Esophagus (tissue), 2 donors: ENCODE measurements at regions not wholly inside any gene's neighbourhood (a gene's known extent, or its start where the extent isn't known, plus 50 kb on each side); places are given as distances from the start of the nearest gene placed in this dataset.

Experiments
- H3K27ac ChIP-seq, 2 donors: one replicate each; pipeline ENCODE4 v1.5.1; 2013; ENCODE audit warnings: low read depth in 2 of 2, mild to moderate bottlenecking in 2 of 2, inconsistent platforms in 1 of 2, low read length in 1 of 2, moderate library complexity in 1 of 2
- H3K27me3 ChIP-seq, 2 donors: one replicate each; pipeline ENCODE4 v1.6.1; 2013; ENCODE audit warnings: low read length in 2 of 2, control low read depth in 1 of 2, mild to moderate bottlenecking in 1 of 2; ENCODE audit not compliant: insufficient read depth in 2 of 2, control insufficient read depth in 1 of 2
- H3K36me3 ChIP-seq, 2 donors: one replicate each; pipeline ENCODE4 v1.6.1; 2013; ENCODE audit warnings: low read length in 1 of 2; ENCODE audit not compliant: control insufficient read depth in 2 of 2, insufficient read depth in 2 of 2
- H3K4me1 ChIP-seq, 2 donors: one replicate each; pipeline ENCODE4 v1.6.1; 2013; ENCODE audit warnings: low read length in 1 of 2; ENCODE audit not compliant: control insufficient read depth in 2 of 2, insufficient read depth in 2 of 2
- H3K4me3 ChIP-seq, 2 donors: one replicate each; pipeline ENCODE4 v1.5.1; 2013; ENCODE audit warnings: low read length in 2 of 2, mild to moderate bottlenecking in 2 of 2, low read depth in 1 of 2, moderate library complexity in 1 of 2
- H3K9me3 ChIP-seq, 2 donors: one replicate each; pipeline ENCODE4 v1.6.1; 2013; ENCODE audit warnings: mild to moderate bottlenecking in 2 of 2, low read depth in 1 of 2, low read length in 1 of 2, moderate library complexity in 1 of 2; ENCODE audit not compliant: control insufficient read depth in 2 of 2, insufficient read depth in 1 of 2
- WGBS, 2 donors: extraction: QIAGEN DNeasy Blood & Tissue Kit; methylation state at CpG; one replicate each; pipeline ENCODE4 v1.1.7; 2013; 5-methylcytosine and 5-hydroxymethylcytosine counted together
- donor health status: healthy with polysubstance abuse.
- donor health status: Bipolar disorder and iron deficiency.

GRCh38 chr18:55748227-55748738 is 160.3 kb upstream of the TCF4 start:
- WGBS, 2 donors: 80 to 90% methylated on average over 4 of the region's 4 CpGs
- Histone ChIP-seq H3K4me3 (no peak overlapping the region), H3K9me3 (no peaks in the 10 kb centered on the region), H3K27me3 (peaks cover 0 to 3% of the 10 kb centered on the region in 2 donors), H3K36me3 (no peaks in the 10 kb centered on the region), H3K4me1 (no peaks in the 10 kb centered on the region), H3K27ac (no peak overlapping the region)

- Histone ChIP-seq H3K27me3 (no peaks in the 10 kb centered on the region), H3K9me3 (no peaks in the 10 kb centered on the region), H3K4me3 (no peak overlapping the region), H3K36me3 (no peaks in the 10 kb centered on the region), H3K4me1 (no peaks in the 10 kb centered on the region), H3K27ac (no peak overlapping the region)
- WGBS, 2 donors: 87 to 95% methylated on average over 2 of the region's 2 CpGs
These were observed 156.2 kb upstream of the TCF4 start for GRCh38 chr18:55744206-55744605.

GRCh38 chr18:55743736-55744135 is 155.7 kb upstream of the TCF4 start:
- 82% methylated on average over 3 of the region's 3 CpGs for WGBS, 2 donors
- Histone ChIP-seq H3K4me3 (no peak overlapping the region), H3K4me1 (no peaks in the 10 kb centered on the region), H3K36me3 (no peaks in the 10 kb centered on the region), H3K27ac (no peak overlapping the region), H3K27me3 (no peaks in the 10 kb centered on the region), H3K9me3 (no peaks in the 10 kb centered on the region)

GRCh38 chr18:55743133-55743532 is 155.1 kb upstream of the TCF4 start:
- no peaks in the 10 kb centered on the region for H3K27me3 ChIP-seq
- no peak overlapping the region for H3K4me3 ChIP-seq
- no peaks in the 10 kb centered on the region for H3K4me1 ChIP-seq
- no peaks in the 10 kb centered on the region for H3K36me3 ChIP-seq
- 88 to 90% methylated on average over 2 of the region's 2 CpGs for WGBS, 2 donors
- no peaks in the 10 kb centered on the region for H3K9me3 ChIP-seq
- no peak overlapping the region for H3K27ac ChIP-seq

DNA sequence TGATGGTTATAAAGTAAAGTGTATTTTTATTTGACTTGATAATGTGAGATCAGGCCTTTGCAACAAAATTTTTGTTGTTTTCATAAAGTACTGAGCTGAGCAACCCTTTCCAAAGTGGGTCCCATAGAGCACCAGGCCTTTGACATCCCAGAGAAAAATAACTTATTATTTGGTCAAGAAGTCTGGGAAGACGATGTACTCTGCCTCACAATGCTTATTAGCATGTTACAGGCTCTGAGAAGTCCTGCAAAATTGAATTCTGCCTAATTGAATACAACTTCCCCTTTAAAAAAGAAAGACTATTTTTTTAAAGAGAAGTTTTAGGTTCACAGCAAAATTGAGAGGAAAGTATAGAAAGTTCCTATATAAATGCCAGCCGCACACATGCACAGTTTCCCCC is 151.5 kb upstream of the TCF4 start:
- no peaks in the 10 kb centered on the region for H3K27me3 ChIP-seq
- H3K9me3 ChIP-seq: no peaks in the 10 kb centered on the region
- WGBS, 2 donors: 60 to 88% methylated on average over 2 of the region's 2 CpGs
- H3K36me3 ChIP-seq: no peaks in the 10 kb centered on the region
- H3K4me3 ChIP-seq: no peak overlapping the region
- H3K4me1 ChIP-seq: no peaks in the 10 kb centered on the region
- no peak overlapping the region for H3K27ac ChIP-seq

DNA sequence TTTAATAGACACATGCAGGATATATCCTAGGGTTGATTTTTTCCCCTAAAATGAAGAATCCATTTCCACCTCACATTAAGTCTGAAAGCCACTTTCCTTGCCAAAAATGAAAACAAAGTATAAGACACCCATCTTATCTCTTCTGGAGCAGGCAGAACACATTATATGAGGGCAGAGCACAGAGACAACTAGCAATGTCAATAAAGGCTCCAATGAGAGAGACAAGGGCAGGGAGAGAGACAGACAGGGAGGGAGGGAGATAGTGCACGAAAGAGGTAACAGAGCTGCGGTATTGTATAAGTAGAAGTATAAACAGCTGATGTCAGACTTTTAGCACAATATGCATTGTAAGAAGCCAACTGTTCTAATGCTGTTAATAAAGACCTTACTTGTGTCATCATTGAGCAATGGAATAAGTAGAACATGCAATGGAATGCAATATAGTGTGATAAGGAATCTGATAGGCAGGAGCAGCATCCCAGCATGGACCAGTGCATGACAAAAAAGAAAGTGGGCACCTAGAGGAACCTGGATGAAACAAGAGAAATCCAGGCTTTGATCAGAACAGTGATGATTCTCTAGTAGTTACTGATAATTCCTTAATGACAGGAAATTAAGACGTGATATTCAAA is 150.6 kb upstream of the TCF4 start:
- H3K27me3 ChIP-seq: no peaks in the 10 kb centered on the region
- WGBS, 2 donors: 65 to 88% methylated on average over 3 of the region's 3 CpGs
- H3K4me3 ChIP-seq: no peak overlapping the region
- no peak overlapping the region for H3K27ac ChIP-seq
- no peaks in the 10 kb centered on the region for H3K4me1 ChIP-seq
- no peaks in the 10 kb centered on the region for H3K9me3 ChIP-seq
- no peaks in the 10 kb centered on the region for H3K36me3 ChIP-seq

DNA sequence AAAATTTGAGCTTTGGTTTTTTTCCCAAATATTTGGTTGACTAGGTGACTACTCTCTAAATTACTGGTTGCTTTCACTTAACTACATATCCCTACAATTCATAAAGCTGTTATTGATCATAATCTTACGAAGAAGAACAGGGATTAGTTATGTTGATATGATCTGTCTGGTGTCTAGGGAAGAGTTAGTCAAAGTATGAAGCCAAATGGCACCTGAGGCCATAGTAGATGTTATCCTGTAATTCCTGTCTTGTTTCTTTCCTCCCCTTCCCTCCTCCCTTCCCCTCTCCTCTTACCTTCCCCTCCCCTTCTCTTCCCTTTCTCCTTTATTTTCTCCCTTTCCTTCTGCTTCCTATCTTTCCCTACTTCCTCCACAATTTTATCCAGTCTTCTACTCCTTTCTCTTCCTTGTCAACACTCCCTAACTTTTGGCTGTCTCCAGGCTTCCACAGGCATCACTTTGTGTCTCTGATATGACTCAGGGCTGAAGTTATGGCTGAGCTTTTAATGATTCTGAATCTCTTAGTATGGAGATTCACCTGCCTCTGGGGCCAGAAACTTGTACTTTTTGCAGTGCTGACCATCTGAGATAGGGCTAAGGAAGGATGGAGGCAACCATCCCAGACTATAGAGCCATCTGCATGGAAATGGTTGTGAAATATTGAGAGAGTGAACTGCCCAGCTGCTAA is 149.9 kb upstream of the TCF4 start:
- Histone ChIP-seq H3K27me3 (no peaks in the 10 kb centered on the region), H3K36me3 (no peaks in the 10 kb centered on the region), H3K9me3 (no peaks in the 10 kb centered on the region), H3K4me1 (no peaks in the 10 kb centered on the region), H3K4me3 (no peak overlapping the region), H3K27ac (no peak overlapping the region)
- WGBS, 2 donors: 85 to 88% methylated on average over 1 of the region's 1 CpG

GRCh38 chr18:55737266-55737665 is 149.3 kb upstream of the TCF4 start:
- H3K27me3 ChIP-seq: no peaks in the 10 kb centered on the region
- WGBS, 2 donors: 92 to 96% methylated on average over 4 of the region's 4 CpGs
- H3K27ac ChIP-seq: no peak overlapping the region
- no peaks in the 10 kb centered on the region for H3K4me1 ChIP-seq
- no peak overlapping the region for H3K4me3 ChIP-seq
- H3K9me3 ChIP-seq: no peaks in the 10 kb centered on the region
- no peaks in the 10 kb centered on the region for H3K36me3 ChIP-seq

GRCh38 chr18:55735969-55736368 is 148.0 kb upstream of the TCF4 start:
- no peaks in the 10 kb centered on the region for H3K36me3 ChIP-seq
- H3K9me3 ChIP-seq: no peaks in the 10 kb centered on the region
- no peak overlapping the region for H3K27ac ChIP-seq
- no peak overlapping the region for H3K4me3 ChIP-seq
- no peaks in the 10 kb centered on the region for H3K4me1 ChIP-seq
- 79 to 84% methylated on average over 3 of the region's 3 CpGs for WGBS, 2 donors
- H3K27me3 ChIP-seq: no peaks in the 10 kb centered on the region
